HCT116 (cell line): ENCODE measurements at regions not wholly inside any gene's neighbourhood (a gene's known extent, or its start where the extent isn't known, plus 50 kb on each side); places are given as distances from the start of the nearest gene placed in this dataset.

Experiments used
- ATAC-seq: fragments of 200-7000 bp; cut with Tn5 transposase; 2 replicates; pipeline ENCODE4 v1.9.1; 2020; ENCODE audit warnings: mild to moderate bottlenecking, moderate library complexity
- BruUV-seq: library from RNA; stranded (reverse); fragments of 400-500 nt; replicated peaks from 2 replicates; lab custom pipeline; 2021; lab: Mats Ljungman, UMichigan
- CTCF ChIA-PET: fragments of 300-600 bp; sonication (Branson Sonifier 250); formaldehyde crosslinking; loops from one replicate; lab custom pipeline; 2021; ENCODE audit warnings: antibody characterized with exemption; lab: Charles Lee
- POLR2A ChIA-PET: fragments of 300-600, 350-600 bp; sonication (Branson Sonifier 250); formaldehyde crosslinking; loops from one replicate; lab custom pipeline; 2021; ENCODE audit warnings: antibody characterized with exemption; lab: Charles Lee
- RAD21 ChIA-PET, 2 experiments: fragments of 300-600 bp; sonication (Branson Sonifier 250); formaldehyde crosslinking; loops; one replicate each; lab custom pipeline; 2023; ENCODE audit warnings: low total read pairs in 2 of 2; ENCODE audit not compliant: uncharacterized antibody in 2 of 2, unreplicated experiment in 2 of 2, low non-redundant PET in 1 of 2; lab: Charles Lee
- DNase-seq: peaks from one replicate; pipeline ENCODE4 v3.0.0-alpha.2; 2010; ENCODE audit warnings: low read depth, low spot score
- H2AFZ ChIP-seq: fragments of 200-600 bp; shearing (Covaris generic), sonication (generic); 2 replicates; pipeline ENCODE4 v1.6.1; 2017; ENCODE audit warnings: low read depth, mixed run types, mixed read lengths, antibody characterized with exemption, low read length; ENCODE audit not compliant: poor library complexity, severe bottlenecking
- H3K27ac ChIP-seq: 2 replicates; pipeline ENCODE4 v1.5.1; 2012; ENCODE audit warnings: low read depth, low read length
- H3K27me3 ChIP-seq: fragments of 200-600 bp; sonication (generic); 2 replicates; pipeline ENCODE4 v1.6.1; 2016; ENCODE audit warnings: mixed run types, low read length, mixed read lengths; ENCODE audit not compliant: insufficient read depth
- H3K36me3 ChIP-seq, 2 experiments: fragments of 200-500 bp in 1 of 2; fragments of 200-600 bp in 1 of 2; sonication (Bioruptor generic) in 1 of 2; sonication (generic) in 1 of 2; 2 replicates each; pipeline versions ENCODE4 v1.5.1 to v1.6.1; 2014 to 2016; ENCODE audit warnings: low read length in 2 of 2, inconsistent platforms in 1 of 2, mixed read lengths in 1 of 2, mixed run types in 1 of 2; ENCODE audit not compliant: insufficient read depth in 2 of 2, control insufficient read depth in 1 of 2
- H3K4me1 ChIP-seq, 2 experiments: fragments of 200-600 bp in 1 of 2; sonication (generic) in 1 of 2; 2 replicates each; pipeline versions ENCODE4 v1.5.1 to v1.6.1; 2012 to 2017; ENCODE audit warnings: low read length in 2 of 2, inconsistent platforms in 1 of 2, mild to moderate bottlenecking in 1 of 2, mixed read lengths in 1 of 2, mixed run types in 1 of 2, moderate library complexity in 1 of 2; ENCODE audit not compliant: insufficient read depth in 2 of 2, control insufficient read depth in 1 of 2
- H3K4me2 ChIP-seq: fragments of 200-600 bp; sonication (generic); 2 replicates; pipeline ENCODE4 v1.6.1; 2017; ENCODE audit warnings: mixed run types, low read length, mixed read lengths
- H3K4me3 ChIP-seq, 2 experiments: fragments of 200-600 bp in 1 of 2; sonication (generic) in 1 of 2; replicated peaks in 1 of 2; 2 replicates each; pipeline ENCODE4 v1.5.1; 2011 to 2016; ENCODE audit warnings: low read length in 2 of 2, control low read depth in 1 of 2, low read depth in 1 of 2, mild to moderate bottlenecking in 1 of 2, mixed read lengths in 1 of 2, mixed run types in 1 of 2
- H3K79me2 ChIP-seq: fragments of 200-600 bp; sonication (generic); 2 replicates; pipeline ENCODE4 v1.6.1; 2017; ENCODE audit warnings: mild to moderate bottlenecking, mixed run types, low read length, moderate library complexity, mixed read lengths; ENCODE audit not compliant: insufficient read depth
- H3K9ac ChIP-seq: fragments of 200-600 bp; sonication (generic); 2 replicates; pipeline ENCODE4 v1.6.1; 2016; ENCODE audit warnings: low read length, mixed read lengths
- H3K9me2 ChIP-seq: fragments of 200-600 bp; sonication (generic), shearing (Covaris generic); 2 replicates; pipeline ENCODE4 v1.6.1; 2017; ENCODE audit warnings: mixed run types, mild to moderate bottlenecking, moderate library complexity; ENCODE audit not compliant: insufficient read depth
- H3K9me3 ChIP-seq, 2 experiments: fragments of 200-500 bp in 1 of 2; fragments of 200-600 bp in 1 of 2; sonication (Bioruptor generic) in 1 of 2; sonication (generic) in 1 of 2; 2 replicates each; pipeline ENCODE4 v1.6.1; 2014 to 2017; ENCODE audit warnings: low read length in 2 of 2, mixed read lengths in 2 of 2, inconsistent platforms in 1 of 2, low read depth in 1 of 2, mild to moderate bottlenecking in 1 of 2, mixed run types in 1 of 2, moderate library complexity in 1 of 2; ENCODE audit not compliant: control insufficient read depth in 1 of 2, insufficient read depth in 1 of 2
- H4K20me1 ChIP-seq: fragments of 200-600 bp; sonication (generic), shearing (Covaris generic); 2 replicates; pipeline ENCODE4 v1.6.1; 2017; ENCODE audit warnings: mixed run types, mild to moderate bottlenecking, moderate library complexity; ENCODE audit not compliant: insufficient read depth
- CBX3 ChIP-seq: IDR thresholded peaks from 2 replicates; pipeline ENCODE4 v1.6.1; 2012; ENCODE audit warnings: low read depth
- ELF1 ChIP-seq: IDR thresholded peaks from 2 replicates; pipeline ENCODE4 v1.6.1; 2012; ENCODE audit warnings: low read depth, borderline replicate concordance
- EZH2phosphoT487 ChIP-seq: fragments of 200-600 bp; IDR thresholded peaks from 2 replicates; pipeline ENCODE4 v1.6.1; 2018; ENCODE audit warnings: antibody characterized with exemption, borderline replicate concordance
- FOSL1 ChIP-seq: IDR thresholded peaks from 2 replicates; pipeline ENCODE4 v1.6.1; 2012; ENCODE audit warnings: low read depth
- POLR2A ChIP-seq: IDR thresholded peaks from 2 replicates; pipeline ENCODE4 v1.7.0; 2011; ENCODE audit warnings: borderline replicate concordance; ENCODE audit not compliant: insufficient read depth, insufficient read length; ENCODE audit errors: extremely low read depth
- RAD21 ChIP-seq: IDR thresholded peaks from 2 replicates; pipeline ENCODE4 v1.6.1; 2012; ENCODE audit warnings: low read depth, mild to moderate bottlenecking
- SRF ChIP-seq: IDR thresholded peaks from 2 replicates; pipeline ENCODE4 v1.6.1; 2012; ENCODE audit warnings: low read depth
- TCF7L2 ChIP-seq: IDR thresholded peaks from 2 replicates; pipeline ENCODE4 v1.7.0; 2011; ENCODE audit warnings: borderline replicate concordance, inconsistent platforms; ENCODE audit not compliant: insufficient read depth, insufficient read length; ENCODE audit errors: extremely low read depth
- YY1 ChIP-seq: IDR thresholded peaks from 2 replicates; pipeline ENCODE4 v1.6.1; 2011; ENCODE audit warnings: low read length, low read depth, moderate library complexity, mild to moderate bottlenecking; ENCODE audit not compliant: insufficient replicate concordance; ENCODE audit errors: extremely low read depth
- ZBTB33 ChIP-seq: IDR thresholded peaks from 2 replicates; pipeline ENCODE4 v1.6.1; 2011; ENCODE audit warnings: mild to moderate bottlenecking, low read length, moderate library complexity; ENCODE audit not compliant: insufficient replicate concordance; ENCODE audit errors: extremely low read depth
- ZFX ChIP-seq: fragments of 450-650 bp; IDR thresholded peaks from 2 replicates; pipeline ENCODE4 v1.6.1; 2017
- ZNF274 ChIP-seq: fragments of 200-500 bp; sonication (Bioruptor generic); IDR thresholded peaks from 2 replicates; pipeline ENCODE4 v1.6.1; 2014; ENCODE audit warnings: mild to moderate bottlenecking, low read depth, low read length, inconsistent platforms
- intact Hi-C: fragments of 100-400 bp; cut with micrococcal nuclease; formaldehyde crosslinking; loops from 2 replicates; pipeline ENCODE4 v1.10.0; 2022

GRCh38 chr12:127051139-127051538 lies 1215.8 kb upstream of the TMEM132C start:
- Histone ChIP-seq H4K20me1 (no peaks in the 10 kb centered on the region), H3K4me2 (no peak overlapping the region), H3K4me3 (no peak overlapping the region), H3K4me1 (peaks cover 31 to 50% of the 10 kb centered on the region in 2 experiments), H3K27ac (no peak overlapping the region), H3K27me3 (no peaks in the 10 kb centered on the region), H3K9ac (no peak overlapping the region), H3K36me3 (0 out of 4 replicates have a peak, but pooled peaks cover 0 to 4% of the 10 kb centered on the region in 2 experiments), H3K9me3 (peaks cover 0 to 11% of the 10 kb centered on the region in 2 experiments; a peak in 1 of 4 replicates), H3K79me2 (0 out of 2 replicates have a peak, but pooled peaks cover 5% of the 10 kb centered on the region), H2AFZ (no peak overlapping the region), H3K9me2 (no peaks in the 10 kb centered on the region)
- TF ChIP-seq RAD21 (no peak), TCF7L2 (no peak), ELF1 (no peak), YY1 (no peak), CBX3 (no peak), ZFX (no peak), SRF (no peak), ZNF274 (no peak), EZH2phosphoT487 (no peak), ZBTB33 (no peak), FOSL1 (no peak), POLR2A (no peak)
- intact Hi-C loops, result no loop called here
- POLR2A ChIA-PET, result no interaction called here
- no TSS peak for BruUV-seq
- RAD21 ChIA-PET, result no interaction called here
- DNase-seq (no peak), ATAC-seq (no peak)
- CTCF ChIA-PET, result no interaction called here
